Left colon (tissue), 2 donors: ENCODE measurements at regions not wholly inside any gene's neighbourhood (a gene's known extent, or its start where the extent isn't known, plus 50 kb on each side); places are given as distances from the start of the nearest gene placed in this dataset.

Experiments used
- ATAC-seq: fragments of 200-7000 bp; cut with Tn5 transposase; one replicate; pipeline ENCODE4 v1.9.1; 2020; ENCODE audit warnings: mild to moderate bottlenecking, moderate library complexity
- DNase-seq, 2 donors: peaks; one replicate each; pipeline ENCODE4 v3.0.0-alpha.2; 2020
- intact Hi-C, 2 donors: fragments of 100-400 bp; cut with DNase I in 1 of 2; cut with micrococcal nuclease in 1 of 2; formaldehyde crosslinking; loops; one replicate each; pipeline versions ENCODE4 v1.11.2 to v1.14.0; 2022; cut with DNase I, micrococcal nuclease
- donor health status: DM: no; HTN: no; CAD: no.
- donor health status: DM: yes; HTN: yes; CAD: no.

DNA sequence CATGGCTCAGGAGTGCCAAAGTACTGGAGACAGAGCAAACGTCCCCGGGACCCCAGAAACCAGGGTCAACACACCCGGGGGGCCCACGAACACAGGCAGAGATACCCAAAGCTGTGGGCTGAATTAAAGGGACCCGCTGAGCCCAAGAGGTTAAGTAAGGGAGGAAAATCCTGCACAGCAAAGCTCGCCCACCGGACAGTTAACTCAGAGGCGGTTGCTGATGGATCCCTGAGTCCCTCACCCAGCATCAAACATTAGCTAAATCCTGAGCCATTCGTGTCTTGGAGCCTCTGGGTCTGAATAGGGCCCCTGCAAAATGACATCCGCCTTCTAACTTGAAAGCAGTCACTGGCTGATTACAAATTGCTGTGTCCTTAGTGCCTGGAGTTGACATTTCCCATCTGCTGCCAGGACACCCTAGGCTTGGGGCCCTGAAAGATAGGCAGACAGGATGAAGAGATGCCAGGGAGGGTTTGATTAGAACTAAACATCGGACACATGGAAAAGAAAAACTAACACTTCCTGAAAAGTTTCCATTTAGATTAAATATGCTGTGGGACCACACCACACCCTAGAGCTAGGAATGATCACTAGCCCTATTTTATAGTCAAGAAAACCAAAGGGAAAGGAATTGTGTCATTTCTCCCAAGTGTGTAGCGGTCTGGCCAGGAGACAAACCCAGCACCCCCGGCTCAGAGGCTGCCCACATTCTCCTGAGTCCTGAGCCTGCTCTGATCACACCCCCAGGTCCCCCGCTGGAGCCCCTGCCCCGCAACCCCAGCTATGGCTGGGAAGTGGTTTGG lies 239.3 kb downstream of the NPHP4 start:
- intact Hi-C loops, result no loop called here
- ATAC-seq, result no peak
- peak in 1 of 2 donors; percentile 7 for DNase-seq

DNA sequence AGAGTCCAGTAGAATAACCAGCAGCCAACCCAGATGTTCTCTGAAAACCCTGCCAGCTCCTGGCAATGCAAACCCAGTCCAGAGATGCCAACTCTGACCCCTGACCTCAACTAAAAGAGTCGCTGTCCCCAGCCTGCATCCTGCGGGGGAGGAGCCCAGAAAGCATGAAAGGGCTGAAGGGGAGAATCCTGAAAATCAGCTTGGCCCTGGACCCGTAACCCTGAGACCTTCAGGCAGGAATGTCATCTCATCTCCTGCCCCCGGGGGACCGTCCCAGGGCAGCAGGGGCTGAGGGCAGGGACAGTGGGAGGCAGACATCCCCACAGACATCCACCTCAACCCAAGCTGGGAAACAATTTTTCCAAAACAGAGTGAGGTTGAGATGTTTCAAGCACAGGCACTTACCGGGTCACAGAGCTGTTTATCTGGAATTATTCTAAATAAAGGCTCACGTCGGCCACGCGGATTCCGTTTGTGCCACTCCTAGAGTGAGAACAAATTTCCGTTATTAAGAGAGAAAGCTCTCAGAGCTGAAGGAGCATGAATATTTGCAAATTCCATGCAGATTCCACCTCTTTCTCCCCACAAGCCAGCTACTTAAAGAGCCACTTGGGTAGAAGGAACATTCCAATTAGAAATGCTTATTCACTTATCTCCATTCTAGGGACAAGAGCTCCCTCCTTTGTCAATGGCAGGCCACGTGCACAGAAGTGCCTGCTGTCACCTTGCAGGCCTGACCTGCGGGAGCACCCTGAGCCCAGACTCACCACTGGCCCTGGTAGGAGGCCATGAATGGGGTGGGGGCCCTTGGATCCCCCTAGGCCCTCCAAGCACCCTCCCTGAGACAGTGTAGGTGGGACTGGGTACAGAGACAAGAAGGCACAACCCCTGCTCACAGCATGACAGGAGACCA lies 240.1 kb downstream of the NPHP4 start:
- ATAC-seq (no peak), DNase-seq (peak in 1 of 2 donors; percentile 7)
- intact Hi-C loops, result no loop called here

DNA sequence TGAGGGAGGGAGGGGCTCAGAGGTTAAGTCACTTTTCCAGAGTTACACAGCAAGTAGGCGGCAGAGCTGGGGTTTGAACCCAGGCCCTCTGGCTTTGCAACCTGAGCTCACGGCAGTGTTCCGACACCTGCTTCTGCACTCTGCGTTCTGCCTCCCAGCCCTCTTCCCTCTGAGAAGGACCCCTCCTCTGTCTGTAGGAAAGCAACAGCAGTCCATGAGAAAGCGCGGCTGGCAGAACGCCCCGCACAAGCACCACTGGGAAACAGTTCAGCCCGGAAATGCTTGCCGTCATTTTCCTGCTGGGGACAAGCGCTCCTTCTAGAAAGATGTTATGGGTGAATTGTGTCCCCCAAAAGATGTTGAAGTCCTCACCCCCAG lies 241.1 kb downstream of the NPHP4 start:
- ATAC-seq (no peak), DNase-seq (no peak)
- intact Hi-C loops, result no loop called here

DNA sequence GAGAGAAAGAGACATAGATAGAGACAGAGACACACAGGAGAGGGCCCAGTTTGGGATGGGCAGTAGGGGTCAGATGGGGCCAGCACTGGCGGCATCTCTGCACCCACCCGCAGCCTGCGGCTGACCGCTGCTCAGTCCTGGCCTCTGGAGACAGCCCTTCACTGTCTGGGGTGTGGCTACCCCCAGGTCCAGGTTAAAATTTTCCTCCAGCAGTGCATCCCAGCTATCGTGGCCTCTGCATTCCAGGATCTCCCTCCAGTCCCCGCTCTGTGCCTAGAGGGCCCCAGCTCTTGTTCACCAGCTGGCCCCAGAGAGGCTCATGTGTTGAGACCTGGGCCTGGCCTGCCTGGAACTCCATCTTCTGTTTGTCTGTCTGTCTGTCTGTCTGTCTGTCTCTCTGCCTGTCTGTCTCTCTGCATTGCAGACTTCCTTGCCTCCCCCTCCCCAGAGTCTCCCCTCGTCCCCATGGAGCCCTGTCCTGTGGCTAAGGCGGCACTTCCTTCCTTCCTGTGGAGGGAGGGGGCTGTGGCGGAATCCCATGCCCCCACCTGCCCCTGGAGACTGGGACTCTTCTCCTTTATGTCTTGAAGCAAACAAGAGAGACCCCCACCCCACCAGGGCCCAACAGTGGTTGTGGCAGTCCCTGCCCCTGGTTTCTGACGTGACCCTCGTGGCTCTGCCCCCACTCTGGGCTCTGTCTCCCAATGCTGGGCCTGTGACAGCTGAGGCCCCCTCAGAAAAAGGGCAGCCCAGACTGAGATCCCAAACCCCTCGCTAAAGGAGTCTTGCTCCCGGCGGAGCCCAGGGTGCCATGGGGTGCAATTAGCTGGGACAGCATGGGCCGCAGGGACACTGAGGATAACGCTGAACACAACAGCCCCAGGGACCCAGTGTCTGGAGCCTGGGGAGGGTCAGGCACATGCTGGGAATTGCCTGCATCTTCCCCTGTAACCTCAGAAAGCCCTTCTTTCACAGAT lies 241.8 kb downstream of the NPHP4 start:
- ATAC-seq, result no peak
- DNase-seq, result peak in 1 of 2 donors; percentile 10
- intact Hi-C loops, result no loop called here

DNA sequence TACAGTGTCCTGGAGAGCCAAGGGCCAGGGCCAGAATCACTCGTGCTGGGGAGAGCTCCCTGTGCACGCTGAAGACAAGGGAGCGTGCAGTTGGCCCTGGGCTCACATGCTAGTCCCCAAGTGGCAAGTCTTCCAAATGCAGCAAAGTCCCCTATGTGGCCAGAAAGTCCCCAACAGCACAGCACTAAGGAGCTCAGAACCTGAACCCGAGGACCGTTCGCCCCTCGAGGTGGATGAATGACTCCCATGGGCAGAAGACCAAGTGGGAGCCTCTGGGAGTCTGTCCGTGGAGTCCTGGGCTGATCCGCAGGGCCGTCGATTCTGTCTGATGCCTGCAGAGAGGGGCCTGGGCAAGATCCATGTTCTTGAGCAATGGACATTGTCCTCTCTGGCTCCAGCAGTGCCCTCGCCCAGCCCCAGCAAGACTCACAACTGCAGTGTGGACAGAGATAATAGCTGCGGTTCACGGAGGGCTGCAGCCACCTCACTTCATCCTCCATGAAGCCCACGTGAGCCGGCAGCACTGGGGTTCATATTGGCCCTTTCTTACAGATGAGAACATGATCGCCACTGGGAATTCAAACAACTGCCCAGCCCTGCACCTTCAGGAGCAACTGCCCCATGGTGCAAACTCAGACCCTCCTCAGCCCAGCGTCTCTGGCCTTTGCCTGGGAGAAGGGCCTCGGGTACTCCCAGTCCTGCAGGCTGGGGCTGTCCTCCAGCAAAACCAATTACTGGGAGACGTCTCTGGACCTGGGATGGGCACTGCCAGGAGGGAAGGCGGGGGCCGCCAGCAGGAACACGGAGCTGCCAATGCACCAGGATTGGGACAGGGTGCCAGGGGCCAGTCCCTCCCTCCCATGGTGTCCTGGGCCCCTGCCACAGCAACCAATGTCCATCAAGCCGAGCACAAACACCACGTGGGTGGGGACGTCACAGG lies 243.7 kb downstream of the NPHP4 start:
- intact Hi-C loops, result loop anchor here in 1 of 2 donors (10.0 kb wide), 1 partner anchor 234 kb away; no protein-coding TSS in a partner anchor
- peak in 1 of 2 donors; percentile 12 for DNase-seq
- no peak for ATAC-seq

DNA sequence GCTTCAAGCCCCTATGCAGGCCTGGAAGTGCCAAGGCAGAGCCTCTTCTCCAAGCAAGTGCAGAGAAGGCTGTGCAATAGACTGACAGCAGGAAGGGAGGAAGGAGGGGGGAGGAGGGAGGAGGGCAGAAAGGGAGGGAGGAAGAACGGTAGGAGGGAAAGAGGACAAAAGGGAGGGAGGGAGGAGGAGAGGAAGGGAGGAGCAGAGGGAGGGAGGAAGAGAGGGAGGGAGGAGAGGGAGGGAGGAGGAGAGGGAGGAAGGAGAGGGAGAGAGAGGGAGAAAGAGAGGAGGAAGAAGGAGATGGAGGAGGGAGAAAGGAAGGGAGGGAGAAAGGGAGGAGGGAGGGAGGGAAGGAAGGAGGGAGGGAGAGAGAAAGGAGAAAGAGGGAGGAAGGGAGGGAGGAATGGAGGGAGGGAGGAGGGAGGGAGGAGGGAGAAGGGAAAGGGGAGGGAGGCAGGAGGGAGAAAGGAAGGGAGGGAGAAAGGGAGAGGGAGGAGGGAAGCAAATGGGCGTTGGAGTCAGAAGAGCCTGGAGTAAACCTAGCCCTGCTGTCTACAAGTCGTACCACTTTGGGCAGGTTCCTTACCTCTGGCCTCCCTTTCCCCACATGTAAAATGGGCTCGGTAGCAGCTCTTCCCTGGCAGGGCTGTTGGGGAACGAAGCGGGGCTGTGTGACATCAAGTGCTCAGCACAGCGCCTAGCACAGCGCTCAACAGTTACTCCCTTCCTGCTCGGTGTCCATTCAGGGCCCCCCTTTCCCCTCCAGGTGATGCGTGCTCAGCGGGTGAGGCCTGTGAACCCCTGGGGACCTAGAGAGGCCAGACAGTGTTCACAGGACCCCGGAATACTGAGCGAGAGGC lies 244.6 kb downstream of the NPHP4 start:
- DNase-seq, result peak in 1 of 2 donors; percentile 4
- intact Hi-C loops, result loop anchor here in 1 of 2 donors (10.0 kb wide), 1 partner anchor 233 kb away; no protein-coding TSS in a partner anchor
- no peak for ATAC-seq

DNA sequence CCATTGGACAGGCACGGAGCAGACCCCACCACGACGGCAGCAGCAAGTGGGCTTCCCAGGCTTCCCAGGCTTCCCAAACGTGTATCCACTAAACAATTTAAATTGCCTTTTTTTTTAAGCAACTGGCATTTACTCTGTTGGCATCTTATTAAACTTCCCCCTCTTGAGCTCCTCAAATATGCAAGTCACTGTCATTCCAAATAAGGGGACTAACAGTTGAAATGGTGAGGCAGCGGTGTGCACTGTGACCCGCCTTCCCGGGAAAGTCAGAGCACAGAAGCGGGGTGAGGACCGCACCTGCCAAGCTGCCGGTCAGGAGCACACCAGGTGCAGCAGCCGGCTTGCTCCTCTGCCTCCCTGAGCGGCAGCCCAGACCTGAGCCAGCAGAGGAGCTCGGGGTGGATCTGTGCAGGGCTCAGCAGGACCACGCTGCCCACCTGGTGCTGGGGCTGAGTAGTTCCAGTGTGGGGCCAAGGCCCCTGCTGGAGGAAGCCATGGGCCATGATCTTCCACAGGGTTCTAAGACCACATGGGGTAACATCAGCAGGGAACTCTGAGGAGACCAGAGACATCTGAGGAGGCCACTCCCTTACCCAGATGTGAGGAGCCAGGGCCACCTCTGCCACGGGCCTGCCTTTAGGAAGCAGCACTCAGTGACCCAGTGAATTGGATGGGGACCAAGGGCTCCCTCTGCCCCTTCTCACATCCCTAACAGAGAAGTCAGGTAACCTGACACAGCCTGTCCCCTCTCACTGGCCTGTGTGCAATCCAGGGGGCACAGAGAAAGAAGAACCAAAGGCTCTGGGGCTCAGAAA lies 245.4 kb downstream of the NPHP4 start:
- intact Hi-C loops, result loop anchor here in 1 of 2 donors (10.0 kb wide), 1 partner anchor 232 kb away; no protein-coding TSS in a partner anchor
- no peak for ATAC-seq
- peak in 1 of 2 donors; percentile 3 for DNase-seq

DNA sequence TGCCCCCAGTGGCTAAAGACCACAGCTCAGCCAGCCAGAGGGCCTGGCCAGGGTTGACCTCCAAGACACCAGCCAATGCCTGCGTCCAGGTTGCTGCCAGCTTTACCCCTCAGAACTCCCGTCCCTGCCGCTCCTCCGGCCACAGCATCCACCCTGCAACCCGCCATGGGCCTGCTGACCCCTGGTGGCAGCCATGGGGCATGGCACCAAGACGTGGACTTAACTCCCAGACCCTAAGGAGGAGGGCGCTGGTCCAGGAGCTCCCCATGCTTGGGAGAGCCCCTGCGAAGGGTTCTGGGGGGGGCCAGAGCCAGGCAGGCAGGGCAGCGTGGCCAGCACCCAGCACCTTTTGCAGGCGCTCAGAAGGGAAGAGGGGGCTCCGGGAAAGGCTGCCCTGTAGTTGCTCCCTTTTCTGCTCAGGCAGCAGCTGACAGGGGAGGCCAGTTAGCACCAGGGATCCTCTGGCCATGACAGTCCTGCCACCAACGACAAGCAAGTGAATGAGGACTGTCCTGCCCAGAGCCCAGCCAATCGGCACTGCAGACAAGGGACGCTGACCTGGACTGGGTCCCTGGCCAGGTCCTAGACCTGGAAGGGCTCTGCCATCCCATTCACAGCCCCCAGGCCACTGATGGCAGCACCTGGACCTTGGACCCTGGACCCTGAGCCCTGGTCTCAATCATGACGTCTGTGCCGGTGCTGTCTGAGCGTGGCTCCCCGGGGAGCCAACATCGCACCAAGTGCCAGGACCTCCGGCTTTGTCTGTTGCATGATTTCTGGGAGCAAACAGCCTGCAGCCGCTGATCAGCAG lies 246.2 kb downstream of the NPHP4 start:
- ATAC-seq (peak; percentile 94), DNase-seq (peak; percentile 45 to 64)
- intact Hi-C loops, result loop anchor here in 1 of 2 donors (10.0 kb wide), 1 partner anchor 231 kb away; no protein-coding TSS in a partner anchor

DNA sequence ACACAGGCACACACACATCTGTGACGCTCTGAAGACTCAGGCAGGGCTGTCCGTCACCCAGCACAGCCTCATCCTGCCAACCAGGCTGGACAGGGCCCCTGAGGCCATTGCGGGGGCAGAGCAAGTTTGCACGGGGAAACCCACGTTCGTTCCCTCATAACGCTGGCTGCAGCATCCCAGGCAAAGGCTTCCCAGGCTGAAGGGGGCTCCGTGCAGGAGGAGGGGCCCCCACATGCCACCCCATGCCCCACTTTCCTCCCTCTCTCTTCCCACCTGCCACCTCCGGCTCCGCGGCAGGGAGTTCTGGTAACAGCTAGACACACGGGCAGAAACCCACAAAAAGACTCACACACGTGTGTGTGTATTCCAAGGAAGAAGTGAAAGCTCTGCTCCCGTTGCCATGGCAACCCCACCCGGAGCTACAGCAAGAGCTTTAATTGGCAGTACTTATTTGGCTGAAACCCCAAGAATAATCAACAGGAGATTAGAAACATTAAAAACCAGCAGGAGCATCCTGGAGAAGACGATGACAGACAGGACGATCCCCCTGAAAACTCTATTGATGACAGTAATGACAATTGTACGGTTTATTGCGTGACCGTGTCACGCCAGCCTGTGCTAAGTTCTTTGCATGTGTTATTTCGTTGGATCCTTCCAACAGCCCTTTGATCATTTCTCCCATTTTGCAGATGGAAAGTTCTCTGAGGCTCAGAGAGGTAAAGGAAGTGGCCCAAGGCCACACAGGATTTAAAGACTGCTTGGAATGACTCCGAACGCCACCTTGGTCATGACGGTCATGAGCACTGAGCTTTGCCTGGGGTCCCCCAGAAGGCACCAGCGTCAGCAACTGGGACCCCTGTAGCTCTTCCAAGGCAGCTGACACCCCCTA lies 247.1 kb downstream of the NPHP4 start:
- DNase-seq (peak in 1 of 2 donors; percentile 9), ATAC-seq (no peak)
- intact Hi-C loops, result loop anchor here in 1 of 2 donors (10.0 kb wide), 1 partner anchor 230 kb away; no protein-coding TSS in a partner anchor

DNA sequence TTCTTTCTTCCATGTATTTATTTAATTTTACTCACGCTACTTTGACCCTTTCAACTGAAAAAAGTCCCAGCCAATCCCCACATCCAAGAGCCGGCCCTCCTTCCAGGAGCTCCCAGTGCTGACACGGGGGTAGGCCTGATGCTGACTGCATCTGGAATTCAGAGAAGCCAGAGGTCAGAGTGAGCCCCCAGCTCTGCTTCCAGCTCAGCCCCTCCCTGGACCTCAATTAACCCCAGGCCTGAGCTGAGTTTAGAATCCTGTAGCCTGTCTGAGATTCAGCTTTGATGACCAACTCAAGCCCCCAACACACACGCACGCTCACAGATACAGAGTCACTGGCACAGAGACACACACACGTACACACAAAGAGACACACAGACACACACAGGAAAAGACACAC lies 247.9 kb downstream of the NPHP4 start:
- DNase-seq (no peak), ATAC-seq (no peak)
- intact Hi-C loops, result loop anchor here in 1 of 2 donors (10.0 kb wide), 1 partner anchor 230 kb away; no protein-coding TSS in a partner anchor

DNA sequence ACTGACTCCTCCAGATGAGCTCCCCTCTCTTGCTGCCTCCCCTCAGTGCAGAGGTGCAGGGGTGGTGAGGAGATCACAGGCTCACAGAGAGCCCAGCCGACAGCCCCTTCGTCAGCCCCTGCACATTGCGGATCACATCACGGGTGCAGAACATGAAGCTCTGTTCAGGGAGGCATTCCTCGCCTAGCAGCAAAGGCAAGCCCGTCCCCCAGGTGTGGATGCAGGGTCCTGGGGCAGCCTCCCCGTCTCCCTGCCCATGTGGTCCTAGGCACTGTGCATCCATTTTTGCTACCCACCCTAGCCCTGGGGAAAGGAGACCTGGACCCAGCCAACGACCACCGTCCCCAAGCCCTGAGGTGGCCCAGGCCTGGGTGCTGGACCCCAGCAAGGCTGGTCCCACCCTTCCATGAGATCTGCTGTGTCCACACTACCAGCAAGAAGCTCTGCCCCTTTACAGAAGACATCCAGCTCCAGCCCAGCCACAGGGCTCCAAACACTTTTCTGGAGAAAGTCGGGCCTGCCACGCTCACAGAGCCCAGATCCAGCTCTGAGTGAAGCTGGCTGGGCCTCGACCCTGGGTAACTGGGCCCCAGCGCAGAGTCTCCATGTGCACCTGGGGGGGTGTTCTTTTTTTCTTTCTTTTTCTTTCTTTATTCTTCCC lies 248.7 kb downstream of the NPHP4 start:
- DNase-seq (peak in 1 of 2 donors; percentile 12), ATAC-seq (no peak)
- intact Hi-C loops, result loop anchor here in 1 of 2 donors (10.0 kb wide), 1 partner anchor 229 kb away; no protein-coding TSS in a partner anchor

DNA sequence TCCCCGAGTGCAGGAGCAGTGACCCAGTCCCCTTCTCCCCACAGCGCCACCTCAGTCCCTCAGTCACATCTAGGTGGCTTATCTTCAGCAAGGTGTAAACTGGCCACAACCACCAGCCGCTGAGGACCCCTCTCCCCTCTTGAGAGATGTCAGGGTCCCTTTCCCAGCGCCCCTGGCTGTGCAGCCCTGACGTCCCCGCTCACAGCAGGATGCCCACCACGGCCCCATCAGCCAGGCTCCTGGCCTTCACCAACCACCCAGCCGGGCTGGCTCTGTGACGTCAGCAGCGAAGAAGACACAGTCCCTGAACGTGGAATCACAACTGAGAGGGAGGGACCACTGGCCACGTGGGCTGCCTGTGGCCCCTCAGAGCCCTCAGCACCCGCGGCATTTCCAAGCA lies 249.4 kb downstream of the NPHP4 start:
- DNase-seq (no peak), ATAC-seq (no peak)
- intact Hi-C loops, result loop anchor here in 1 of 2 donors (10.0 kb wide), 1 partner anchor 228 kb away; no protein-coding TSS in a partner anchor

DNA sequence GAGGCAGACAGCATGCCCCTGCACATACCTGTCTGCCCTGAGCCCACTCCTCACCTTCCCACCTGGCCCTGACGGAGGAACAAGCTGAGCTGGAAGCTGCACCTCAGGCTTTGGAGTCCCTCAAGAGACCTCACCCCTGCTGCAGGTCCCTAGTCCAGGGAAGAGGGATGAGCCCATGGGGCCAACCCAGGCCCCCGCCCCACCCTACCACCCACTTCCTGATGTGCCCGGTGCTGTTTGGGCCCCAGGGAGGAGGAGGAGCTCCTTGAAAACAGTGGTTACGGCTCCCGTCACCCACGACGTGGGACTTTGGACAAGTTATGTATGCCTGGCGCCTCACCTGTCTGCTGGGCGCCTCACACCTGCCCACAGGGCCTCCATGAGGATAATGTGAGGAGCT lies 250.2 kb downstream of the NPHP4 start:
- ATAC-seq, result no peak
- DNase-seq, result peak in 1 of 2 donors; percentile 2
- intact Hi-C loops, result loop anchor here in 1 of 2 donors (10.0 kb wide), 1 partner anchor 227 kb away; no protein-coding TSS in a partner anchor
